HL-60/S4 treated with retinoic acid at 250 ng/mL for 4 days and 3 days (cell line): ENCODE measurements at regions not wholly inside any gene's neighbourhood (a gene's known extent, or its start where the extent isn't known, plus 50 kb on each side); places are given as distances from the start of the nearest gene placed in this dataset.
"Not testable (repeated sequence)": the region's sequence is repeated elsewhere in the genome, so short reads cannot be mapped to it uniquely, and the experiment has no call there.

Experiments
- in situ Hi-C: fragments of 300-500 bp; cut with MboI; formaldehyde crosslinking; loops from 2 replicates; pipeline ENCODE4 v1.7.0; 2022; ENCODE audit warnings: low sequenced_read_pairs

DNA sequence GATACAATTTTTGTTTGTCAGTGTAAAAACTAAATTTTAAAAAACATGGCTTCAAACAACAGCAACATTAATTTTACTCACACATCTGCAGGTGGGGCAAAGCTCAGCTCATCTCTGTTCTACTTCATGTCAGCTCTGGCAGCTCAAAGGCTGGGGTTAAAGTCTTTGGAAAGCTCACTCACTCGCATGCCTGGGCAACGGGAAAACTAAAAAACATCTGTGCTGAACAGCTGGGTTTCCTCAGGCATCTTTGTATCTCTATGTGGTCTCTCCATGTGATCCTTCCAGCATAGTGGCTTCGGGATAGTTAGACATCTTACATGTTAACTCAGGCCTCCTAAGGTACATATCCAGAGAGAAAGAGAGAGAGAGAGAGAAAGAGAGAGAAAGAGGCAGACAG lies 499.6 kb downstream of the RFPL4B start:
- in situ Hi-C loops: no loop called here

DNA sequence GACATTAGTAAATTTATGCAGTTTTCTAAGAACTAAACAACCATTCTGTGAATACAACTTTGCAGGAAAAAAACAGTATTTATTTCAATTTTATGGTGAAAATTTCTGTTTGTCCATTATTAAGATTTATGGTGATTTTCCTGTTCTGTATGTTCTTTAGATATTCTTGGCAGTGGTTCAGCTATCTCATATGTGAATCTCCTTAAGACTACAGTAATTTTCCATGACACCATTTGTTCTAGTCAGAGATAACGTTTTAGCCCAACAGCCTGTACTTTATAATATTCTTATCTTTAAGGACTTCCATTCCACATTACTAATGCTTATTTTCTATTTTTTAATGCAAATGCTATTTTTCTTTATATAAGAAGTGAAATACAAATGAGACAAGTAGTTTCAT lies 504.0 kb downstream of the RFPL4B start:
- in situ Hi-C loops: no loop called here

DNA sequence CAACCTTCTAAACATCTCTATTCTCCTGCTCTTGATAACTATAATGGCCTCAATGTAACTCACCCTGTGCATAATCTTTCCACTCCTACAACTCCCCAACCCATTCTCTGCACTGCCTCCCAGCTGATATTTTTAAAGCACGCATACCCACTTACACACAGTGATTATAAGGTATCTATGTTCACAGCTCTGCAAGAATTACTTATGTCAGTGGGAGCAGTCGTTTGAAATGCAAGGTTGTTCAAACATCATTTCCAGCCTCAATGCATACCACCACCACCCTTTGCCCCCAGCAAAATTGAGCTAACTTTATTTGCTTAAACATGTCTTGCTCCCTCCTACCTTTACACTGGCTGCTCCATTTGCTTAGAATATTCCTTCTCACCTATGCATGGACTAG lies 506.0 kb downstream of the RFPL4B start:
- in situ Hi-C loops: no loop called here

DNA sequence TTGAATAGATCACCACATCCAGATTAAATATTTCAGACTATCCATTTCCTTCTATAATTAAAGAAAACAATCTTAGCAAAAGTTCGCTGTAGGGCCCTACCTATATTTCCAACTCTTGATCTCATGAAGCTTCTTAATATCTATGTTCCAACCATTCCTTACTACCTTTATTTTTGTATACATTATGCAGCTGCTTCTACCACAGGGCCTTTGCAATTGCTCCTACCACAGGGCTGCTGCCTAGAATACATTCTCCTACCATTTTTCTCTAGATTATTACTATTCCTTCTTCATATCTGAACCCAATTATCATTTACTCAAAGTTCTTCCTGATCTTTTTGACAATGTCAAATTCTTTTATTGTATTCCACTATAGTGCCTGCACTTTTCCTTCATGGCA lies 516.6 kb downstream of the RFPL4B start:
- in situ Hi-C loops: no loop called here

DNA sequence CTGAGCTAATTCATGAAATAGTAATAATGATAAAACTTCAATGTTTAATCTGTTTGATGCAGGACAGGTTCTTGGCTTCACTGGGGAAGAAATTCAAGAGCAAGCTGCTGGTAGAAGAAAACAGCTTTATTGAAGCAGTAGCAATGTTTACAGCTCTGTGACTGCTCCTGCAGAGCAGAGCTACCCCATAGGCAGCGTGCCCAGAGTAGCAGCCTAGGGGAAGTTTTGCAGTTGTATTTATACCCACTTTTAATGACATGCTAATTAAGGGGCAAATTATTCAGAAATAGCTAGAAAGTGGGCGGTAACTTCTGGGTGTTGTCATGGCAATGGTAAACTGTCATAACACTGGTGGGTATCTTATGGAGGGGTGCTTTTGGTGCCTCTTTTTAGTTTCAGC lies 518.0 kb downstream of the RFPL4B start:
- in situ Hi-C loops: no loop called here

DNA sequence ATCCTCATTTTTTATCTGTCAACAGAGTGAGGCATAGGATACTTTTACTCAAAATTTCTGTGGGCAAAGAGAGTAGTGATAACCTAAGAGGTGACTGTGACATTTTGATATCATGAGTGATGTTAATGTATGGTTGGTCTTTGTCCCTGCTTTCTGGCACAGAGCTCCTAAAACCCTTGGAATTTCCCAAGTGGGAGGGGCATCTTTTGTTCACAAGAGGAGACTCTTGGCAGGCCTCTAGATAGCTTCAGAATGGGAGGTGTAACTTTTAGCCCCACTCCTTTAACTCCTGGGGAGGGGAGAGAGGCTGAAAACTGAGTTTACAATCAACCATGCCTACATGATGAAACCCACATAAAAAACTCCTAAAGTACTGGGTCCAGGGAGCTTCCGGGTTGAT lies 527.8 kb downstream of the RFPL4B start:
- in situ Hi-C loops: no loop called here

DNA sequence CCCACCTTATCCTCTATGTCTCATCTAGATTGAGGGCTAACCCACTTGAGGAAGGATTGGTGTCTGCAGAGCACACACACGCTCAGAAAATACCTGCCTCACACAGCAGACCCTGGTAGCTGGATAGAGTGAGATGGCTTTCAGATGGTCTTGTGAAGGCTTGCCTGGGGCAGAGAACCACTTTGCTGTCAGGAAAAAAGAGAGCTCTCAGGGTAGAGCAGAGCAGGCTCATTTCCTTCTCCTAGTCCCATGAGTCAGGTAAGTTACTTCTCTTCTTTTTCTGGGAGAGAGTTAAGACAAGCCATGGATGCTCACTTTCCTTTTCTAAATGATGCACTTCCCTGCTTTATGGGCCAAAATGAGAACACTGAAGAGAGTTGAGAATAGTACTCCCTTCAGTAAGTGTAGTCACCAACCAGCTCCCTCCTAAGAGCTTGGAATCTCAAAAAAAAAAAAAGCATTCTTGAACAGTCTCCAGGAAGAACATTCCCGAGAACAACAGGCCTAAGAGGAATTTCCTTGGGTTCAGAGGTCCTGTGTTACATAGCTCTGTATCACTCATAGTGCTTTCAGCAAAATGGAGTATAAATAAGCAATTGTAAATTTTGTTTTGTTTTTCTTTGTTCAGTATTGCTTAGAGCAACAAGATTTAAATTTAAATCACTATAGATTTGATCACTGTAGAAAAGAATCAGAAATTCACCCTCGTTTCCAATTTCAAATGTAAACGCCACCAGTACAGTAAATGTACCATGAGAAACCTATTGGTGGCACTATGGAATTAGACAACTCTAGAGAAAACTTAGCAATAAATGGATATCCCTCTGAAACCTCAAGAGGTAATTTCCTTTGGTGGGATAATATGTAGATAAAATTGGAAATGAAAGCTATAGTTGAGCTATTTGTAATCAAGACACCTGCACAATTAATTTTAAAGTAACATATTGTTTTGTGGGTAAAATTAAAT lies 530.3 kb downstream of the RFPL4B start:
- in situ Hi-C loops: no loop called here

DNA sequence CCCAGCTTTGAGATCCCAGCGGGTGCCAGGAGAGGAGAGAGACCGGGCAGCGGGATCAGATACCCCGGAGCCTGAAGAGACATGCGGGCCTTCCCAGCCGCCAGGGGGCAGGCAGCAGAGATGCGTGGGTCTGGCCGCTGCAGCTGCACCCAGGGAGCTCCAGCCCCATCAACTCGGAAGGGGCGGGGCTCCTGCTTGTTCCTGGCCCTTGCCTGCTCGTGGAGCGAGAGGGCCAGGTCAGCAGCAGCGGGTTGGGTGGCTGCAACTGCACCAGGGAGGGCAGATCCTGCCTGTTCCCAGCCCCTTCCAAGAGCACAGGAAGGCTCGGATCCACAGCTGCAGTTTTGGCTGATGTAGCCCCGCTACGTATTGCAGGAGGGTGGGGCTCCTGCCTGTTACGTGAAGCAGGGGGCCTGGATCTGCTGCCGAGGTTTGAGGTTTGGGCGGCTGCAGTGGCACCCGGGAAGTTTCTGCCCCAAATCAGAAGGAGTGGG lies 532.8 kb downstream of the RFPL4B start:
- in situ Hi-C loops: no loop called here

DNA sequence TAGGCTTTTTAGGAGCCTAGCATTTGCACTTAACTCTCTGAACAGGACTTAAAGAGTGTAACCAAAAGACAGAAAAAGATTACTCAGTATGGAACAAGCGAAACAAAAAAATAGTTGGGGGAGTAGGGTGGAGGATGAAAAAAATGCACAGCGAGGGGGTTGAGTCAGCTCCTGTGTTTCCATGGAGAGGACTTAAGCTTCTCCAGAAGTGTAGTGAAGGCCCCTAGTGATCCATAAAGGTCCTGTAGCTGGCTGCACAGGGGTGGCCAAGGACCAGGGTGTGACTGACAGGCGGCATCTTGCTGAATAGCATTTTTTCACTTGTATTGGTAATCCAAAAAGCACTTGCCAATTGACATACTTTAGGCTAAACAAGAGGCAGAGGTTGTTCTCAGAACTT lies 533.9 kb downstream of the RFPL4B start:
- in situ Hi-C loops: no loop called here

DNA sequence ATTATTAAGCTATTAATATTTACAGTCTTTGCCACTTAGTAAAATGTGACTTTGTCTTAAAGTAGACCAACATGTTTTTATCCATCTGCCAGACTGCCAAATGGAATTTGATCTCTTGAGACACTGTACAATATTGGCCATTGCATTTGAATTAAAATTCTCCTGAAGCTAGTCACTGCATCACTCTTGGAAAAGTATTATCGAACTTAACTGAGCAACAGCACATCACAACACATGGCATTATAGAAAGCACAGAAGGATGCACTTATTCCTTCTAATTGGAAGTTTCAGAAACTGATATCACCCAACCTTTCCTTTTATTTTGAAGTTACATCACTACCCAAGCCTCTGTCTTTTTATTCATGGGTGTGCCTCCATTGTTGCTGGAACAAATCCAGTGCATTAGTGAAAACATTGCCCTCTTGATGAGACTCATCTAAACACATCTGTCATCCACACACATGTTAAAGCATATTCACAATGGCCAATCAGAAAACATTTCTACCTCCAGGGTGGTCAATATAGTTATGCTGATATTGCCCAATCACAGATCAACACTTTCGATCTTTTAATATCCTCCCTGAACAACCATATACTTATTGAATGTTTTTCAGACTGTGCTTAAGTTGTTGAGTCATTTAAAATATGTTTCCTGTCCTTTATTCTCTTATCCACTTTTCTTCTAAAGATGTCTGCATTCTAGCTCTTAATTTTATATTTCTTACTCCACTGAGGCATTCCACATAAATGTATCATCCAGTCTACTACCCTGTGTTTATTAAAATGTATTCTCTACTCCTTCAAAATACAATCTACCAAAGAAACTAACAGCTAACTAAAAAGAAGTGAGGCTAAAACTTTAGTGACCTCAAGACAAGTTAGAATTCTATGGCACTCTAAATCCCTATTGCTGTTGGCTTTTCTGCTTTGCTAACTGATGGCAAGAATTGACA lies 535.0 kb downstream of the RFPL4B start:
- in situ Hi-C loops: no loop called here

DNA sequence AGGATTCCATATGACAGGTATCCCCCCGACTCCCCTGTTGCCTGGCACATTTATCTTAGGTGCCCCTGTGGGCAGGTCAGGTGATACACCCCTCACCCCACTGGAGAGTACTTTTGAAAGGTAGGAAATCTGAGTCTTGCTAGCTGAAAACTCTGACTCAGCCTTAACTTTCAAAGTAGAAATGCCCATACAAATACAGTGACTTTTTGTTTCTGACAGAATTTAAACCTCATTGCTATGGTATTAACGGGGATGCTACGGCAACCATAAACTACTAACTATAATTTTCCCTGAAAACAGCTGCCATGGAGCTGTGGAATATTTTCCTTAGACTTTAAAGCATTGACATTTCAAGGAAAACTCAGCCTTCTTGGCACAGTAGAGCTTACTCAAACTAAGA lies 536.0 kb downstream of the RFPL4B start:
- in situ Hi-C loops: no loop called here

DNA sequence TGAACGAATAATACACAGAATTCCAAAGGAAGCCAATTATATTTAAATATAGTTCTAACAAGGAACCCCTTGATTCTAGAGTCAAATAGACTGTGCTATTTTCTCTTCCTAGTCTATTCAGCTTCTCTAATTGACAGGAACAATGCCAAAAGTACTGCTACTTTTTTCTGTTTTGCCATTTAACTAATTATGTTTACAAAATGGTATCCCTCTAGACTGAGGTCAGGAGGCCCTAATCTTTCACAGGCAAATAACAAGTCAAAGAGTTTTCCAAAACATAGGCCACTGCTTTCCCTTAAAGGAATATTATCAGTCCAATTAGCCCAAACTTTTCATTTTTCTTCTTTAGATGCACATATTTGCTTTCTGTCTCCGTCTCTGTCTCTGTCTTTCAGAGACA lies 539.3 kb downstream of the RFPL4B start:
- in situ Hi-C loops: no loop called here

DNA sequence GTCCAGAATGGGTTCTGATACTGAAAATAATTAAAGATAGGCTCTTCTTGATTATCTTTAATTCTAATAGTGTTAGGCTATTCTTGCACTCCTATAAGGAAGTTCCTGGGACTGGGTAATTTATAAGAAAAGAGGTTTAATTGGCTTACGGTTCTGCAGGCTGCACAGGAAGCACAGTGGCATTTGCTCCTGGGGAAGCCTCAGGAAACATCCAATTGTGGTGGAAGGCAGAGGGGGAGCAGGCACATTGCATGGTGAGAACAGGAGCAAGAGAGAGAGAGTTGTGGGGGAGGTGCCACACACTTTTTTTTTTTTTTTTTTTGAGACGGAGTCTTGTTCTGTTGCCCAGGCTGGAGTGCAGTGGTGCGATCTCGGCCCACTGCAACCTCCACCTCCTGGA lies 540.3 kb downstream of the RFPL4B start:
- in situ Hi-C loops: not testable (repeated sequence)

DNA sequence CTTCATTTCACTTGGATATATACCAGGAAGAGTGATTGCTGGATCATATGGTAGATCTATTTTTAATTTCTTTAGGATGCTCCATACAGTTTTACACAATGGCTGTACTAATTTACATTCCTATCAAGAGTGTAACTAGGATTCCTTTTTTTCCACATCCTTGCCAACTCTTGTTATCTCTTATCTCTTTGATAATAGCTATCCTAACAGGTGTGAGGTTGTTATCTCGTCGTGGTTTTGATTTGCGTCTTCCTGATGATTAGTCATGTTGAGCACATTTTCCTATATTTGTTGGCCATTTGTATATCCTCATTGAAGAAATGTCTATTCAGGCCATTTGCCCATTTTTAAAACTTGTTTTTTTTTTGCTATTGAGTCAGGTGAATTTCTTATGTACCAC lies 552.4 kb downstream of the RFPL4B start:
- in situ Hi-C loops: no loop called here

DNA sequence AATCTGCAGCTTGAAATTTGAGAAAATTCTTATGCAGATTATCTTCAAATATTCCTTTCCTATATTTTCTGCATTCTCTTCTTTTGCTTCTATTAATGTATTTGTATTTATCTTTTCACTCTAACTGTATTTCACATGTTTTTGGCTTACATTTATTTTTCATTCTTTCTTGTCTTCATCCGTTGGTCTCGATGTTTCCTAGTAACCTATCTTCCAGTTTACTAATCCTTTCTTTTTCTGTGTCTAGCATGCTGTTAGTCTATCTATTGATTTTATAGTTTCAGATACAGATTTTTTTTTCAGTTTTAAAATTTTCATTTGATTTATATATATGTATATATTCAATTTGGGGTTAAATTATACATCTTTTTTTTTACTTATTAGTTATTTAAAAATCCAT lies 556.2 kb downstream of the RFPL4B start:
- in situ Hi-C loops: no loop called here

DNA sequence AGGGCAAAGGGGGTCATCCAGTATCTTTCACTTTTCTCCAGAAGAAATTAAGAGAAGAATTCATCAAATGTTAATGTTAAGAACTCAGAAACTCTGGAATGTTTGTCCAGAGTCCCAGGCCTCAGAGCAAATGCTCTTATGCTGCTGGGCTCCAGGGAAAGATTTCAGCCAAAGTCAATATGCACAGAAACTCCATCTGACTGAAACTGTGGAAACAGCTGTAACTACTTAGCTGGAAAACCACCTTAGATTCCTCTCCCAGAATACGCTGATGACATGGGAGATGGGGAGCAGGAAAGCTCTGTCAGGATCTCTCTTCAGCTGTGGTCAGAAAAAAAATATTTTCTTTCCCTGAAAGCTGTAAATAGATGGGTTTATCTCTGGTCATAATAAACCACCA lies 559.6 kb downstream of the RFPL4B start:
- in situ Hi-C loops: no loop called here

DNA sequence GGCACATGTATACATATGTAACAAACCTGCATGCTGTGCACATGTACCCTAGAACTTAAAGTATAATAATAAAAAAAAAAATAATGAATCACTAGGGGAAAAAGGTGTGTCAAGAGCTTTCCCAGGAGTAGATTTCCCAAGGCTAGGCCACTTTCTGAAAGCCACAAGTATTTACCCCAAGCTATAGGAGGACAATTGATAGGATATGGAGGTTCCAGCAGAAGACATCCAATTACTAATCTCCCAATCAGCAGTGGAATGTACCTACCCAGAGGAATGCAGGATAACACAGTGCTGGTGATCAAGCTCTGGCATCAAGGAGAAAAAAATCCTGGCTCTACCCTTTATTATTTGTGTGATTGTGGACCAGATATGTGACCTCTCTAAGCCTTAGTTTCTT lies 562.7 kb downstream of the RFPL4B start:
- in situ Hi-C loops: no loop called here

DNA sequence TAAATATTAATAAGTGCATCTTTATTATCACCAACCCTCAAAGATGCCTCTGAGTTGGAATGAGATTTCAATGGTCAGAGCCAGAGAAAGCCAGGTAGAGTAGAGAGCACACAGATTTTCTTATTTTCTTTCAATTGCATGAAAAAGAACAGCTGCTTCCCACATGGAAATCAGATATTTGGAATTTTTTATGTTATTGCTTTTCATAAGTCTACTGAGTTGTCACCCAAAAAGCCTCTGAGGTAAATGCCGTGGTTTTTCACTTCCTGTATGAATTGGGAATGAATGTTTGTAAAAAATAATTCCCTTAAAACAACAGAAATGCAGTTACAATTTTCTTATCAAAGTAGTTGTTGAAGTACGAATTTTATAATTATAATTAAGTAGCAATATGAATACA lies 563.1 kb downstream of the RFPL4B start:
- in situ Hi-C loops: no loop called here

DNA sequence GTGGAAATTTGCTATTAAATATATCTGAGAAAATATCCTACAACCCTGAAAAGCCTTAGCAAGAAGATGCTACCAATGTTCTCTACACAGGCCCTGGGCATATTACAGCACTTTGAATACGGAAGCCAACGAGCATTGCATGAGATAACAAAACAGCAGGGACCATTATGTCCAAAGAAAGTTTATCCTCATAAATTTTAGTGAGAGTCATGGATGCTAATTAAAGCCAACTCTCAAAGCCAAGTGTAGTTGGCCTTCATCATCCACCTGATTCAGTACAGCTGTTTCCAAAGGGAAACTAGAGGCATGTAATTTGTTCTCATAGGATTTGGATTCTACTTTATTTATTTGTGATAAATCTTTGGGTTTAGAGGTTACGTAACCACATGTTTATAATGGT lies 564.8 kb downstream of the RFPL4B start:
- in situ Hi-C loops: no loop called here

DNA sequence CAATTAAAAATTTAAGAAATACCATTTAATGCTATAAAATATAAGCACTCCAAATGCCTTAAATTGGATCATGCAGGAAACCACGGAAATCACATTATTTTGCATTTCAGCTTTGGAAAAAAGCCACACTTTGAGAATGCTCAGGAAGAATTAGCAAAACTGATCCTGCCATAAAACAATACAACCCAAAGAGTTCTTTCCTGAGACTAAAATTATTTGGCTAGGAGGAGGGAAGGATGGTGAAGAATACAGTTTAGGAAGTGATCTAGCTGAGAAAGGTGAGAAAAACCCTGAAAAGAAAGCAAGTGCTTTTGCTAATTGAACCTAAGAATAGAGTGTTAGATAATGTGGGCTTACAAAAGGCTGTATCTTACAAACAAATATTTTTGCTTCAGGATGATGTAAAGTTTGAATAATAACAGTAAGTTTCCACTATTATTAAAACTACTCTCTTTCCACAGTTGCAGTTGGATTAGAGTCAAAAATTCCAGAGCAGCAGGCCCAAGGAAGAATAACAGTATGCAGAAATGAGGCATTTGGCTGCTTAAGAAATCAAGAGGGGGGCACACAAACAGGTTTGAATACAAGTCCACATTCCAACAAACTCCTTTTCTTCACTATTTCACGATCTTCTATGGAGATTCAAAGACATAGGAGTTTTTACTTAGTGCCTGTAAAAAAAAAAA lies 565.4 kb downstream of the RFPL4B start:
- in situ Hi-C loops: no loop called here

DNA sequence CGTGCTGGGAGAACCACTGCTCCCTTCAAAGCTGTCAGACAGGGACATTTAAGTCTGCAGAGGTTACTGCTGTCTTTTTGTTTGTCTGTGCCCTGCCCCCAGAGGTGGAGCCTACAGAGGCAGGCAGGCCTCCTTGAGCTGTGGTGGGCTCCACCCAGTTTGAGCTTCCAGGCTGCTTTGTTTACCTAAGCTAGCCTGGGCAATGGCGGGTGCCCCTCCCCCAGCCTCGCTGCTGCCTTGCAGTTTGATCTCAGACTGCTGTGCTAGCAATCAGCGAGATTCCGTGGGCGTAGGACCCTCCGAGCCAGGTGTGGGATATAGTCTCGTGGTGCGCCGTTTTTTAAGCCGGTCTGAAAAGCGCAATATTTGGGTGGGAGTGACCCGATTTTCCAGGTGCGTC lies 572.6 kb downstream of the RFPL4B start:
- in situ Hi-C loops: not testable (repeated sequence)
